ENCODE measurements at regions not wholly inside any gene's neighbourhood (a gene's known extent, or its start where the extent isn't known, plus 50 kb on each side); places are given as distances from the start of the nearest gene placed in this dataset.

GRCh38 chr6:6783721-6784120 lies 195.2 kb downstream of the LY86 start:
- no peak for DNase-seq (ENCODE audit: low read depth)

GRCh38 chr6:6784514-6785162 lies 196.1 kb downstream of the LY86 start:
- DNase-seq (ENCODE audit: low read depth), result no peak

- DNase-seq (ENCODE audit: low read depth), result no peak
Observed at GRCh38 chr6:6785163-6785521, 196.6 kb downstream of the LY86 start.

GRCh38 chr6:6788394-6789032 lies 200.0 kb downstream of the LY86 start:
- DNase-seq (ENCODE audit: low read depth), result no peak

- DNase-seq (ENCODE audit: low read depth), result no peak
Observed at GRCh38 chr6:6790393-6790792, 201.9 kb downstream of the LY86 start.

GRCh38 chr6:6790891-6791290 lies 202.4 kb downstream of the LY86 start:
- DNase-seq (ENCODE audit: low read depth), result no peak

GRCh38 chr6:6793388-6794250 lies 205.1 kb downstream of the LY86 start:
- no peak for DNase-seq (ENCODE audit: low read depth)

GRCh38 chr6:6795393-6795792 lies 206.9 kb downstream of the LY86 start:
- DNase-seq (ENCODE audit: low read depth), result no peak

- no peak for DNase-seq (ENCODE audit: low read depth)
Observed at GRCh38 chr6:6796818-6797217, 208.3 kb downstream of the LY86 start.

GRCh38 chr6:6798448-6798860 lies 209.9 kb downstream of the LY86 start:
- DNase-seq (ENCODE audit: low read depth), result no peak

- no peak for DNase-seq (ENCODE audit: low read depth)
Observed at GRCh38 chr6:6801005-6801335, 212.4 kb downstream of the LY86 start.

- no peak for DNase-seq (ENCODE audit: low read depth)
Observed at GRCh38 chr6:6801635-6802218, 213.2 kb downstream of the LY86 start.

GRCh38 chr6:6803180-6803977 lies 214.9 kb downstream of the LY86 start:
- DNase-seq (ENCODE audit: low read depth), result no peak

- no peak for DNase-seq (ENCODE audit: low read depth)
Observed at GRCh38 chr6:6804843-6805615, 216.5 kb downstream of the LY86 start.

GRCh38 chr6:6806844-6807518 lies 218.5 kb downstream of the LY86 start:
- no peak for DNase-seq (ENCODE audit: low read depth)

- DNase-seq (ENCODE audit: low read depth), result no peak
Observed at GRCh38 chr6:6808343-6808742, 219.8 kb downstream of the LY86 start.

- no peak for DNase-seq (ENCODE audit: low read depth)
Observed at GRCh38 chr6:6808915-6809314, 220.4 kb downstream of the LY86 start.

GRCh38 chr6:6810727-6811126 lies 222.2 kb downstream of the LY86 start:
- no peak for DNase-seq (ENCODE audit: low read depth)

- DNase-seq (ENCODE audit: low read depth), result peak; percentile 10
Observed at GRCh38 chr6:6811128-6812009, 222.8 kb downstream of the LY86 start.

- DNase-seq (ENCODE audit: low read depth), result no peak
Observed at GRCh38 chr6:6812427-6812826, 223.9 kb downstream of the LY86 start.

Data from GM04503 (cell line).